Fibroblast of lung (primary cell): ENCODE measurements at regions not wholly inside any gene's neighbourhood (a gene's known extent, or its start where the extent isn't known, plus 50 kb on each side); places are given as distances from the start of the nearest gene placed in this dataset.

Experiments used
- EZH2 ChIP-seq: IDR thresholded peaks from 2 replicates; pipeline ENCODE4 v1.5.1; 2012; ENCODE audit warnings: low read length, control low read depth, mild to moderate bottlenecking; ENCODE audit errors: missing control alignments
- TF ChIP-seq, protein P1 (sequence below), 2 donors: IDR thresholded peaks in 1 of 2; conservative IDR thresholded peaks in 1 of 2; 1 replicate in 1 of 2; 2 replicates in 1 of 2; pipeline ENCODE4 v1.5.1; 2011 to 2012; ENCODE audit warnings: low read length in 2 of 2, control low read depth in 1 of 2, inconsistent platforms in 1 of 2, low read depth in 1 of 2, mild to moderate bottlenecking in 1 of 2

- no peak for TF ChIP-seq EZH2
- TF ChIP-seq, protein P1, sequence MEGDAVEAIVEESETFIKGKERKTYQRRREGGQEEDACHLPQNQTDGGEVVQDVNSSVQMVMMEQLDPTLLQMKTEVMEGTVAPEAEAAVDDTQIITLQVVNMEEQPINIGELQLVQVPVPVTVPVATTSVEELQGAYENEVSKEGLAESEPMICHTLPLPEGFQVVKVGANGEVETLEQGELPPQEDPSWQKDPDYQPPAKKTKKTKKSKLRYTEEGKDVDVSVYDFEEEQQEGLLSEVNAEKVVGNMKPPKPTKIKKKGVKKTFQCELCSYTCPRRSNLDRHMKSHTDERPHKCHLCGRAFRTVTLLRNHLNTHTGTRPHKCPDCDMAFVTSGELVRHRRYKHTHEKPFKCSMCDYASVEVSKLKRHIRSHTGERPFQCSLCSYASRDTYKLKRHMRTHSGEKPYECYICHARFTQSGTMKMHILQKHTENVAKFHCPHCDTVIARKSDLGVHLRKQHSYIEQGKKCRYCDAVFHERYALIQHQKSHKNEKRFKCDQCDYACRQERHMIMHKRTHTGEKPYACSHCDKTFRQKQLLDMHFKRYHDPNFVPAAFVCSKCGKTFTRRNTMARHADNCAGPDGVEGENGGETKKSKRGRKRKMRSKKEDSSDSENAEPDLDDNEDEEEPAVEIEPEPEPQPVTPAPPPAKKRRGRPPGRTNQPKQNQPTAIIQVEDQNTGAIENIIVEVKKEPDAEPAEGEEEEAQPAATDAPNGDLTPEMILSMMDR (conservative IDR thresholded peaks at IDR 0.05 in 1 of 2, IDR thresholded peaks at IDR 0.05 in 1 of 2; ENCODE audit: low read depth in 1 of 2, low read length in 2 of 2): no peak
Measured at GRCh38 chr12:77232045-77232444, 166.7 kb upstream of the E2F7 start.
